ENCODE measurements at regions not wholly inside any gene's neighbourhood (a gene's known extent, or its start where the extent isn't known, plus 50 kb on each side); places are given as distances from the start of the nearest gene placed in this dataset.
"Not testable (repeated sequence)": the region's sequence is repeated elsewhere in the genome, so short reads cannot be mapped to it uniquely, and the experiment has no call there.

DNA sequence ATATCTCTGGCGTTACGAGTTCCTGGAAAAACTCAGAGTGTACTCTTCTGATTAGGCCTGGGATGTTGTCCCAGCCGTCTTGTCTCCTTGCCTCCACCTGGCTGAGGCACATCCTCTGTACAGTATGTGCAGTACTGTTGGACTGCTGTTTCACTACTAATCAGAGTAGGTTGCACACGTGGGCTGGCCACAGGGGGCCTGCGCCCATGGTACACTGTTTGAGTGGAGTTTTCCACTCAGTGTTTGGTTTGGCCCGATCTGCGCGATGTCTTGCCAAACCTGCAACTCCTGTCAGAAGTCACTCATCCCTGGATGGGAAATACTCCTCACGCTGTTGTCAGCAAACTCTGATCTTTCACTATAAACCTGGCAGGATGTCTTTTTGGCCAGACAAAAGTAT lies 189.6 kb upstream of the CSNK1A1L start:
- no peak overlapping the region for H3K4me3 ChIP-seq (ENCODE audit: low read length)
- TF ChIP-seq ZNF274 (IDR thresholded peaks at IDR 0.05; ENCODE audit: low read depth, low read length): no peak

DNA sequence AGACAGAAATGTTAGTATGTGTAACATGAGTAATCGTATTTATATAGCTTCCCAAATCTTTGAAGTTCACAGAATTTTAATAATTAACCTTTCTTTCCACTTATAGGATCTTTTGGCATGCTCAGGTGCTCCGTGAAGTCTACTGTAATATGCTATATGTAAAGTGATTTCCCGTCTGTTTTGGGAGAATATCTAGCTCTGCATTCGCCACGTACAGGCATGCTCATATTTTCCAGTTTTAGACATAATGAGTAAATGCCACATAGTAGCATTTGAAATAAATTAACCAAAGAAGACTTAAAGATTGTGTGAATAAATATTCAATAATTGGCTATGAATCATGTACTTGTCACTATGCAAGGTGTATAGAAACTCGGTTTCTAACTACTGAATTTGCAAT lies 189.0 kb upstream of the CSNK1A1L start:
- H3K4me3 ChIP-seq (ENCODE audit: low read length): no peak overlapping the region
- TF ChIP-seq ZNF274 (IDR thresholded peaks at IDR 0.05; ENCODE audit: low read depth, low read length): no peak

DNA sequence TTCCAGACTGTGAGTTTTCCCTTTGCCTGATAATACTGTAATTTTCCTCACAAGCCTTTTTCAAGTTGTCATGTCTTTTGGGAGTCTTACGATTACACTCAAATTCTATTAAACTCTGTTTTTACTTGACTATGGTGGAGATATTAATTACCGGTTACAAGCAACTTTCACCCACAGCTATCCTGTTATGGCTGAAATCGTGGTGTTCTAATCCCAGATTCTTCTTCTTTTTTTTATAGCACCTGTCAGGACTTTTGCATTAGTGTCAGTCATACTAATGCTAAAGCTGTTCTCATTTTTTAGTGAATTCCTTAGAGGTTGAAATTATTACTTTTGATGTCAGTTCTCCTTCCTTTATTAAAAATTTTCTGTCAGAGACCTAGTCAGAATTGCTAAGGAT lies 187.8 kb upstream of the CSNK1A1L start:
- H3K4me3 ChIP-seq (ENCODE audit: low read length): no peak overlapping the region
- TF ChIP-seq ZNF274 (IDR thresholded peaks at IDR 0.05; ENCODE audit: low read depth, low read length): no peak

DNA sequence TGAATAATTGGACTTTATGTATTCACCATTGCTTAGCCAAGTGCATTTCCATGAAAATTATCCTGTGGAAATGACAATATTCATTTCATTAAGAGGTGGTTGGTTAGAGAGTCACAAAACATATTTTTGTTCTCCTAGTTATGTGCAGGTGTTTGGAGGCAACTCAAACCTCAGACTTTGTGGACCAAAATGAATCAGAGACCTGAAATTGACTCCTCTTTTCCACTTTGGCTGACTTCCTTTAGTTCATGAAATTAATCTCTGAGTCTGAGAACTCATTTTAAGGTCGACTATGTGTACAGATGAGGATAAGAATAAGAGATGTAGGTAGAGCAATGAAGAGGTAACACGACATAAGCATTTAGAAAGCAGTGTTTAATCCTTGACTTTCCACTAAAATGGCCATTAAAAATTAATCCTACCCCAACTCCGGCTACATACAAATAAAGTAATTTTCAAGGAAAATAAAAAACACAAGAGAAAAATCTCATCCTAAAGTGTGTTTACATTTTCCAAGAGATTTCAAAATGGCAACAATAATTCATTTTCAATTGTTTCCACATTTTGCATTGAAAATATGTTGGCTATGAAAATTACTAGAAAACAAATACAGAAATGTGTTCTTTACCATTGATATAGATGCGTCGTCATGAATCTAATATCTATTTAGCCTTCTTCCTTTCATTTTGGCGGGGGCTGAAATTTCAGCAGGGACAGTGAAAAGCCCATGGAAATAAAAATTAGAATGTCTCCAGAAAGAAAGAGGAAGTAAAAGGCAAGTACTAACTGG lies 185.4 kb upstream of the CSNK1A1L start:
- H3K4me3 ChIP-seq (ENCODE audit: low read length): no peak overlapping the region
- TF ChIP-seq ZNF274 (IDR thresholded peaks at IDR 0.05; ENCODE audit: low read depth, low read length): no peak

DNA sequence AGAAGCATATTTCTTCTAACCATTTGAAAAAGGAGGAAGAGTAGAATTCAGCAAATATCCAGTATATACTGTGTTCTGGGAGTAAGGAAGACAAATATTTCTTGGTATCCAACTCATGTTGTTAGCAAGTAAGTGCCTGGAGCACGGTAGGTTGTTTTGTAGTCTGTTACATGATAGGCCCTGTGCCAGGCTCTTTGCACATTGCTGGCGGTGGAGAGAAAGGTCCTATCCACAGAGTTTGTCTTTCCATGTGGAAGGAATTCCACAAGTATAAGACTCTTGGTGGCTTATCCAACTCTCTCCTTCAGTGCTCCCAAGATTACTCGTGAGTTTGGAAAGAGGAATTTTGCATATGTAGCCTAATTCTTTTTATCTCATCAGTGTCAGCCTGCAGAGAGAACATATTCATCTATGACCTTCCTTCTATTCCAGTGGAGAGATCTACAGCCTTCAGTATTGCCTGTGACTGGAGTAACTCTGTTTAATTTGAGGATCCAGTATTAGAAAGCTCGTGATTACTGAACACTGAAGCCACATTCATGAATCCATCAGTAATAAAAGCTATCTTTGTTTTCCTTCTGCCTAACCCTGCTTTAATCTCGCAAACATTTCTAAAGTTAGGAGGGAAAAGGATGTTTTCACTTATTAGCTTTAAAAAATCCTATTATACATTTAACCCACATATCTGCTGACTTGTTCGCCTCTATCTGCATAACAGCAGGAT lies 183.9 kb upstream of the CSNK1A1L start:
- no peak overlapping the region for H3K4me3 ChIP-seq (ENCODE audit: low read length)
- no peak for TF ChIP-seq ZNF274 (IDR thresholded peaks at IDR 0.05; ENCODE audit: low read depth, low read length)

DNA sequence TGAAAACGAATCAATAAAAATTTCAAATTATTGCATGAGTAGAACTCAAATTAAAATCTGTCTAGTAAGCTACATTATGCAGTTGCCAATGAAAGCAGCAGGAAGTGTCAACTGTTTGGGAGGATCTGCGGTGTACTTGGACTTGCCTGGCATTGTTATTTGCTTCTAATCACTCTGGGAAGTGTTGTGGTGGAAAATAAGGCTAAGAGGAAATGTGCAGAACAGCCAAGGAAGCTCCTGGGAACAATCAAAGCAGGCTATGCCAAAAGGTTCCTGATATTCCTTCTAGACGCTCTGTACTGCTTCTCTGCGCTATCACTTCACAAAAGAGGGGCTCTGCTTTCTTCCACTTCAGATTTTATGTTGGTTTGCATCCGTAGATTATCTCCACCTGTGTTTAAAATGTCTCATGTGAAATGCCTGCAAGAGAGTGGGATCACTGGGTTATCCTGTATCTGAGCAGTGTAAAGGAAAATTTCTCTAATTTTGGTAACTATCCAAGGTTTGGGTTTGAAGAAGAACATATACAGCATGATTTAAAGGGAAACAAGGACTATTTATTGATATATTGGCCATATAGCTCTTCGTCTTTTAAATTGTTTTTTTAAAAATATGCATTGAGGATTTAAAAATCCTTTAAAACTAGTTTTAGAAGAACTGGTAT lies 182.7 kb upstream of the CSNK1A1L start:
- H3K4me3 ChIP-seq (ENCODE audit: low read length): no peak overlapping the region
- TF ChIP-seq ZNF274 (IDR thresholded peaks at IDR 0.05; ENCODE audit: low read depth, low read length): no peak

DNA sequence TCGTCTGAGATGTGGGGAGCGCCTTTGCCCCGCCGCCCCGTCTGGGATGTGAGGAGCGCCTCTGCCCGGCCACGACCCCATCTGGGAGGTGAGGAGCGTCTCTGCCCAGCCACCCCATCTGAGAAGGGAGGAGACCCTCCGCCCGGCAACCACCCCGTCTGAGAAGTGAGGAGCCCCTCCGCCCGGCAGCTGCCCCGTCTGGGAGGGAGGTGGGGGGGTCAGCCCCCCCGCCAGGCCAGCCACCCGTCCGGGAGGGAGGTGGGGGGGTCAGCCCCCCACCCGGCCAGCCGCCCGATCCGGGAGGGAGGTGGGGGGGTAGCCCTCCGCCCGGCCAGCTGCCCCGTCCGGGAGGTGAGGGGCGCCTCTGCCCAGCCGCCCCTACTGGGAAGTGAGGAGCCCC lies 174.8 kb upstream of the CSNK1A1L start:
- H3K4me3 ChIP-seq (ENCODE audit: low read length): not testable (repeated sequence)

DNA sequence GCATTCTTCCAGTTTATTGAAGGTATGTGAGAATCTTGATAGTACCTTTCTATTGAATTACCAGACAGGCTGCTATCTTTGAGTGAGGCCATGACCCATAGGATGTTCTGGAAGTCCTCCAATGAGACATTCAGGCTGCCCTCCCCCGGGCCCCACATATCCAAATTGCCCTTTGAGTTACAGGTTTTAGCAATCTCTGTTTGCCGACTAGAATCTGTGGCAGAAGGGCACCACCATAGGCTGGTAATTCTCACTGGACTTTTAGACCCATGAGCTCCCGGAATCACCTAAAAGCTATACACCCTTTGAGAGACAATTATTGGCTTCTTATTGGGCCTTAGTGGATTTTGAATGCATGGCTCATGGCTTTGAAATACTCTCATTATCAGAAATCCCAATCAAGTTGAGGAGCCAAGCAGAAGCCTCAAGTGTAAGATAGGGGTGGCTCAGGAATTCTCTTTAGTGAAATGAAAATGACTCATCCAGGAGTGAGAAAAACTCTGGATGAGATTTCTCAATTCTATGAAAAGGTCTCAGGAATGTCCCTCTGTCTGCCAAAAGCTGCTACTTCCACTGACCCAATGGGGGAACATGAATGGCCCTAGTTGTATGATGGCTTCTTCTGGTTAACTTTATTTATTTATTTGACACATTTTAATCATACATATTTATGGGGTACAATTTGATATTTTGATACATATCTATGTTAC lies 172.1 kb upstream of the CSNK1A1L start:
- no peak overlapping the region for H3K4me3 ChIP-seq (ENCODE audit: low read length)
- no peak for TF ChIP-seq ZNF274 (IDR thresholded peaks at IDR 0.05; ENCODE audit: low read depth, low read length)

DNA sequence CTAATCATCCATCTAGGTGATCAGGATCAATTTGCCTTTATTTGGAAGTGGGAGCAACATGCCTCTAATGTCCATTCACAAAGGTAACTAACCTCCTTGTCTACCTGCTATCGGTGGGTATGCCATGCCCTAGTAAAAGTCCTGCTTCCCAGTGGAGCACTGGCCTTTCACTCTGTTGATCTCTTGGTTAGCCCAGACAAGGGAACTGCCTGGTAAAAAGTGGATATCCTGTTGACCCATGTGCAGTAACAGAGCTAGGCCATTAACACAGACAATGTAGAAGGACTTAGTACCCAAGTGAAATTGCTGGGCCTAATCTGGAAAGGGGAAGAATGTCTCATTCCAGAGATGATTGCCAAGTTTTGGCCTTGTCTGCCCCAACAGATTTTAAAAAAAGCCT lies 171.5 kb upstream of the CSNK1A1L start:
- H3K4me3 ChIP-seq (ENCODE audit: low read length): no peak overlapping the region
- no peak for TF ChIP-seq ZNF274 (IDR thresholded peaks at IDR 0.05; ENCODE audit: low read depth, low read length)

DNA sequence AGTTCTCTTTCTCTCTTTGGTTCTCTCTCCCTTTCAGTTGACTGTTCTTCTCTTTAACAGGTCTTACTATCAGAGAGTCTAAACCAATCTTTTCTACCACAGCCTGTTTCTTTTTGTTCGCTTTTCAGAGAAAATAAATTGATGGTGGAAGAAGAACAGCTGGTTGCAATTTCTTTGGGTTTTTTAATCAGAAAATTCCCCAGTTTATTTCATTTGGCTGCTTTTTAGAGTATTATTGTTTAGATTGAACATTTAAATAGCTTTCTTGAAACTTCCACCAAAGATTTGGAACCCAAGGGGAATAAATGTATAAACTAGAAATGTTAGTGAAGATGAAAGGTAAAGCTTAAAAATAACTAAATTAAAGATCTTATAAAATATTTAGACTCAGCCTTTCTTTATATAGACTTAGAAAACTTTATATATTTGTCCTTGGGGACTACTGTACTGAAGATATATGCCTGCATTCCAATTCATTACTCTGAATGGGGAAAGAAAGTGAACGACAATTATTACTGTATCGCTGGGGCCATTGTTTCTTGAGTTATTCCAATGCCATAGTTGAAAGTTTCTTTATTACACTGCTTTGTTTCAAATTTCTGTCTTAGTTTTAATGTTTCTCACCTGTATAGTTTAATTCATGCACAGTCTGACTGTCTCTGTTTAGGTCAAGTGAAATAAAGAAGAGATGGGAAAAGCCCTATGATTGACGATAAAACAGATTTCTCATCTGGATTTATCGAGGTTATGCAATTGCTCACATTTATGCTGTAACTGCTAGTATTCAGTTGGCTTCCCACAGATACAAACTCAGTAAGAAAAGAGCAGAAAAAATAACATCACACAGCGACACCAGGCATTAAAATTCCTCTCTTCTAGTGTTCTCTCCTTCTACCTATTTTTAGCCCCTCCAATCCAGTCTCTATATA lies 169.4 kb upstream of the CSNK1A1L start:
- H3K4me3 ChIP-seq (ENCODE audit: low read length): no peak overlapping the region
- no peak for TF ChIP-seq ZNF274 (IDR thresholded peaks at IDR 0.05; ENCODE audit: low read depth, low read length)

DNA sequence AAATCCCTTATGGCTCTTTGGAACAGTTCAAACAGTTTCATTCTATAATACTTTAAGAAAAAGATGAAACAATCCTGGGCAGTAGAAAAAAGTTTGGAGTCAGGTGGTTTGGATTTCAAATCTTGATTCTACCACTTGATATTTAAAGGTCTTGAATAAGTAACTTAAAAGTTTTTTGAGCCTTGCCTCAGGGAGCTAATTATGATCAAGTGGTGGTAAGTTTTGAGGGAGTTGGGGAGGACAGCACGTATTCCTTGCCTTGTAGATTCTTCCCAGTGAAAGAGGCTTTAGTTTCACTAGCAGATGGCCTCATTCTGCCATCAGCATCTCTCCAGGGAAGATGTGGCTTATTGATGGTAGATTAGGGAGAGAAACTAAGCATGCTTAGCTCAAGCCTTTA lies 168.4 kb upstream of the CSNK1A1L start:
- no peak for TF ChIP-seq ZNF274 (IDR thresholded peaks at IDR 0.05; ENCODE audit: low read depth, low read length)

DNA sequence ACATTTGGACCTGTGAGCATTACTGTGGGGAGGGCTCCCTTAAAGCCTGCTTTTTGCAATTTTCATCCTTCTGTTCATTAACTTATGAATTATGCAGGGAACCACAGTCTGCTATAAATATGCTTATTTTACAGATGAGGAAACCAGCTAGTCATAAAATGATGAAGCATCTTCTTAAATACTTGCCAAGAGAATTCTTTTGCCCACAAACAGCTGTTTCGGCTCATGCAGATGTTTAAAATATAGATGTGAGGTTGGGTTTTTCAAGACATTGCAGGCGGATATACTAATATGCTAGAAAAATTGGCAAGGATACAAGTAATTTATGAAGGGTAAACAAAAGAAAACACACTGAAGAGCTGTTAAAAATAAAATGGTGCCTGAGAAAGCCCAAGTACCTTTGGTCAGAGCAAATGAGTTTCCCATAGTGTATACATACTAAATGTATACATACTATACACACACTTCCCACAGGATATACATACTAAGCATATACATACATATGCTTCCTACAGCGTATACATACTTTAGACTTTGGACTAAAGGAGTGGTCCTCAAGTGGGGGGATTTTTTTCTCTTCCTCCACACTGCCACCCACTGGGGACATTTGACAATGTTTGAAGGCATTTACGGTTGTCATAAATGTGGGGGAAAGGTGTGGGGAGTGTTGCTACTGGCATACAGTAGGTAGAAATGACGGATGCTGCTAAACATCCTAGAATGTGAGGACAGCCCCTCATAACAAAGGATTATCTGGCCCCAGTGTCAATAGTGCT lies 164.9 kb upstream of the CSNK1A1L start:
- H3K4me3 ChIP-seq (ENCODE audit: low read length): no peak overlapping the region
- TF ChIP-seq ZNF274 (IDR thresholded peaks at IDR 0.05; ENCODE audit: low read depth, low read length): no peak

More for the DNA sequence above, 168.4 kb upstream of the CSNK1A1L start:
- H3K4me3 ChIP-seq (ENCODE audit: low read length): no peak overlapping the region

DNA sequence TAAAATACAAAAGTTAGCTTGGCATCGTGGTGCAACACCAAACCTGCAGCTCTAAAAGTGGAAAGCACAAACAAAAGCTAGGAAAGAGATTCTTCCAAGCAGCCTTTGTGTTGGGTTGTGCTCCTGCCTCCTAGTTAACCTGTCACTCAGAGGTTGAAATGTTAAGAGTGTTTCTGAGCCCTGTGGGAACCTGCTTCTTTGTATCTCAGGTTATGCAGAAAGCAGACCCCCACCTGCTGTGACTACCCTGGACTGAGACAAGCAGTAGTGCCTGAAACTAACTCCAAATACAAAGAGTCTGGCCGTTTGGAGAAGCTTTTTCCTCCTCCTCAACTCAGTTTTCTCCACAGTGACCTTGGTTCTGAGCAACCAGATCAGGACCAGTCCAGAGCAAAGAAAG lies 158.4 kb upstream of the CSNK1A1L start:
- no peak for TF ChIP-seq ZNF274 (IDR thresholded peaks at IDR 0.05; ENCODE audit: low read depth, low read length)
- H3K4me3 ChIP-seq (ENCODE audit: low read length): no peak overlapping the region

Data from GM08714 (cell line).